K562 (cell line): ENCODE measurements at regions not wholly inside any gene's neighbourhood (a gene's known extent, or its start where the extent isn't known, plus 50 kb on each side); places are given as distances from the start of the nearest gene placed in this dataset.

ENCODE experiments used
- ATAC-seq: fragments of 200-7000 bp; cut with Tn5 transposase; 3 replicates; pipeline ENCODE4 v1.9.1; 2020; ENCODE audit warnings: moderate library complexity
- BruUV-seq: library from RNA; stranded (reverse); fragments of 400-500 nt; replicated peaks from 2 replicates; lab custom pipeline; 2021; lab: Mats Ljungman, UMichigan
- CTCF ChIA-PET: fragments of 300-600 bp; formaldehyde crosslinking; extraction: SDS; loops from one replicate; lab custom pipeline; 2021; ENCODE audit warnings: low intra/inter-chr PET ratio; lab: Yijun Ruan, JAX
- POLR2A ChIA-PET: fragments of 300-600, 350-650 bp; sonication (Branson Sonifier 250); formaldehyde crosslinking; extraction: SDS; loops from one replicate; lab custom pipeline; 2021; ENCODE audit warnings: antibody characterized with exemption, inconsistent platforms; lab: Yijun Ruan, JAX
- DNase-seq, 4 experiments: peaks; one replicate each; pipeline versions ENCODE4 v3.0.0 to v3.0.0-alpha.2; 2011 to 2018; ENCODE audit warnings: low spot score in 3 of 4, mixed read lengths in 3 of 4; ENCODE audit errors: extremely low read depth in 1 of 4
- FAIRE-seq: peaks from 2 replicates; lab custom pipeline; 2011; peaks lifted over from hg19 to GRCh38; lab: Jason Lieb, UNC
- H2AFZ ChIP-seq: 2 replicates; pipeline ENCODE4 v1.6.0; 2011; ENCODE audit warnings: low read depth, low read length, control low read depth, inconsistent platforms
- H3K27ac ChIP-seq: fragments of 200-600 bp; 3 replicates; pipeline ENCODE4 v1.8.0; 2011; ENCODE audit warnings: low read depth, mild to moderate bottlenecking, control low read depth, inconsistent platforms, low read length, moderate library complexity, mixed read lengths; ENCODE audit errors: extremely low read depth
- H3K27me3 ChIP-seq, 2 experiments: fragments of 300-600 bp in 1 of 2; 2 replicates in 1 of 2; 3 replicates in 1 of 2; pipeline versions ENCODE4 v1.6.0 to v1.8.0; 2011; ENCODE audit warnings: inconsistent platforms in 2 of 2, low read length in 2 of 2, mild to moderate bottlenecking in 1 of 2, mixed read lengths in 1 of 2, moderate library complexity in 1 of 2; ENCODE audit not compliant: control insufficient read depth in 2 of 2, insufficient read depth in 2 of 2
- H3K36me3 ChIP-seq: fragments of 300-600 bp; 3 replicates; pipeline ENCODE4 v1.8.0; 2011; ENCODE audit warnings: mild to moderate bottlenecking, low read length, inconsistent platforms; ENCODE audit not compliant: control insufficient read depth, insufficient read depth
- H3K4me1 ChIP-seq, 2 experiments: fragments of 200-600 bp in 1 of 2; replicated peaks in 1 of 2; 2 replicates in 1 of 2; 3 replicates in 1 of 2; pipeline versions ENCODE4 v1.5.1 to v1.8.0; 2011; ENCODE audit warnings: inconsistent platforms in 2 of 2, low read length in 2 of 2, mild to moderate bottlenecking in 1 of 2, mixed read lengths in 1 of 2, moderate library complexity in 1 of 2; ENCODE audit not compliant: control insufficient read depth in 2 of 2, insufficient read depth in 2 of 2
- H3K4me2 ChIP-seq: 2 replicates; pipeline ENCODE4 v1.6.1; 2011; ENCODE audit warnings: low read length, control low read depth, inconsistent platforms, mixed read lengths; ENCODE audit not compliant: insufficient read depth
- H3K4me3 ChIP-seq: fragments of 200-600 bp; sonication (generic), shearing (Covaris generic); 2 replicates; pipeline ENCODE4 v1.5.1; 2016; ENCODE audit warnings: control low read depth, inconsistent platforms
- H3K79me2 ChIP-seq: fragments of 200-600 bp; 3 replicates; pipeline ENCODE4 v1.8.0; 2011; ENCODE audit warnings: low read length, inconsistent platforms; ENCODE audit not compliant: control insufficient read depth, insufficient read depth
- H3K9ac ChIP-seq, 2 experiments: 2 replicates each; pipeline versions ENCODE4 v1.6.0 to v1.6.1; 2011; ENCODE audit warnings: low read depth in 2 of 2, low read length in 2 of 2, control low read depth in 1 of 2, inconsistent platforms in 1 of 2, mild to moderate bottlenecking in 1 of 2, mixed read lengths in 1 of 2; ENCODE audit not compliant: insufficient read depth in 1 of 2
- H3K9me1 ChIP-seq: one replicate; pipeline ENCODE4 v1.6.0; 2011; ENCODE audit warnings: inconsistent platforms, mild to moderate bottlenecking, low read length, moderate library complexity; ENCODE audit not compliant: control insufficient read depth, insufficient read depth
- H3K9me3 ChIP-seq: replicated peaks from 2 replicates; pipeline ENCODE4 v1.5.1; 2011; ENCODE audit warnings: low read depth, low read length, inconsistent platforms; ENCODE audit not compliant: control insufficient read depth, insufficient read depth
- H4K20me1 ChIP-seq: replicated peaks from 2 replicates; pipeline ENCODE4 v1.6.1; 2011; ENCODE audit warnings: low read length, inconsistent platforms, mixed read lengths; ENCODE audit not compliant: control insufficient read depth, insufficient read depth
- ADNP ChIP-seq: fragments of 200-800 bp; sonication (Bioruptor generic); IDR thresholded peaks from 2 replicates; pipeline ENCODE4 v1.6.1; 2016; ENCODE audit warnings: missing genetic modification characterization, missing compliant biosample characterization
- CHD2 ChIP-seq: IDR thresholded peaks from 2 replicates; pipeline ENCODE4 v1.6.1; 2011; ENCODE audit warnings: low read depth, low read length
- CHD4 ChIP-seq: fragments of 200-600 bp; sonication (generic); IDR thresholded peaks from 3 replicates; pipeline ENCODE4 v1.6.1; 2012; ENCODE audit warnings: low read depth, mild to moderate bottlenecking, mixed read lengths, low read length, inconsistent platforms; ENCODE audit not compliant: insufficient read depth, insufficient replicate concordance, poor library complexity, severe bottlenecking
- KLF10 ChIP-seq: fragments of 250-450 bp; sonication (Bioruptor Pico); IDR thresholded peaks from 2 replicates; pipeline ENCODE4 v1.6.1; 2021; ENCODE audit warnings: matching md5 sums
- ZBTB8A ChIP-seq: fragments of 450-650 bp; IDR thresholded peaks from 2 replicates; pipeline ENCODE4 v1.6.1; 2018; ENCODE audit warnings: mild to moderate bottlenecking, moderate library complexity; ENCODE audit not compliant: partially characterized antibody
- ZNF384 ChIP-seq: IDR thresholded peaks from 2 replicates; pipeline ENCODE4 v1.6.1; 2012; ENCODE audit warnings: low read depth, low read length, improper control_type of control experiment
- WGBS: fragments of 100-300 bp; shearing (Covaris generic); methylation state at CpG from one replicate; pipeline ENCODE4 v1.1.6; 2016; ENCODE audit warnings: low coverage, mixed read lengths; ENCODE audit not compliant: insufficient coverage; ENCODE audit errors: missing lambda C conversion rate; 5-methylcytosine and 5-hydroxymethylcytosine counted together
- in situ Hi-C: fragments of 300-500 bp; cut with MboI; formaldehyde crosslinking; loops from 4 replicates; pipeline ENCODE4 v1.15.0; 2018; ENCODE audit warnings: inconsistent platforms, mixed read lengths
- intact Hi-C: fragments of 100-400 bp; cut with micrococcal nuclease; formaldehyde crosslinking; loops from 2 replicates; pipeline ENCODE4 v1.14.2; 2022
- TF ChIP-seq, protein P1 (sequence below): fragments of 250-450 bp; sonication (Bioruptor Pico); IDR thresholded peaks from 2 replicates; pipeline ENCODE4 v1.8.0; 2021; ENCODE audit warnings: moderate library complexity, mild to moderate bottlenecking, inconsistent platforms
- TF ChIP-seq, protein P2 (sequence below): fragments of 250-450 bp; sonication (Bioruptor Pico); IDR thresholded peaks from 2 replicates; pipeline ENCODE4 v1.4.0; 2020
- TF ChIP-seq, protein P3 (sequence below): fragments of 250-450 bp; sonication (Bioruptor Pico); IDR thresholded peaks from 2 replicates; pipeline ENCODE4 v1.5.0; 2020; ENCODE audit warnings: mild to moderate bottlenecking, borderline replicate concordance

DNA sequence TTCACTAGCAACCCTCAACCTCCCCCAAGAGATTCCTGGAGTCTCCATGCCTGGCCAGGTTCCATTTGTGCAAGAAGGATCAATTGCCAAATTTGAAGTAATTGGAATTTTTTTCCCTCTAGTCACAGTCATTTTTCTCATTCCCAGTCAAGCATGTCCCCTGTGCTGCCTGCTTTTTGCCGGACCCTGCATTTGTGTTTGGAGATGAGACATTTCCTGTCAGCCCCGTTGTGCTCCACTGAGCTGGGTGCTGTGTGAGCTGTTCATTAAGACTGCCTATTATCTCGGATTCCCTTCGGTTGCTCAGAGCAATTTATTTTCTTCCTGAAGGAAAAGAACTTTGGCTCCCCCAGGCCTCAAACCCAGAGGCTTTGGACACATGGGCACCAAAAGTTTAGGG is 201.0 kb upstream of the NLRP1 start:
- ChIA-PET POLR2A (interaction anchor here (0.8 kb wide), 1 partner anchor 37 kb away, joined by 3 read pairs; no protein-coding TSS in a partner anchor), CTCF (no interaction called here)
- Histone ChIP-seq H2AFZ (no peak overlapping the region), H3K36me3 (no peaks in the 10 kb centered on the region), H3K4me2 (no peak overlapping the region), H3K27ac (no peak overlapping the region), H3K27me3 (peaks cover 0 to 5% of the 10 kb centered on the region in 2 experiments; a peak in 2 of 5 replicates), H3K4me3 (no peak overlapping the region), H4K20me1 (no peaks in the 10 kb centered on the region), H3K9ac (no peak overlapping the region), H3K9me1 (no peaks in the 10 kb centered on the region), H3K4me1 (no peaks in the 10 kb centered on the region), H3K79me2 (no peaks in the 10 kb centered on the region), H3K9me3 (no peaks in the 10 kb centered on the region)
- WGBS: 2% methylated on average over 4 of the region's 4 CpGs
- DNase-seq (no peak), ATAC-seq (no peak), FAIRE-seq (no peak)
- BruUV-seq: no TSS peak
- in situ Hi-C loops: no loop called here
- no peak for TF ChIP-seq ZNF384
- no peak for TF ChIP-seq KLF10 (CRISPR knock-in tag)
- TF ChIP-seq ZBTB8A: no peak
- no peak for TF ChIP-seq CHD4
- TF ChIP-seq, protein P1, sequence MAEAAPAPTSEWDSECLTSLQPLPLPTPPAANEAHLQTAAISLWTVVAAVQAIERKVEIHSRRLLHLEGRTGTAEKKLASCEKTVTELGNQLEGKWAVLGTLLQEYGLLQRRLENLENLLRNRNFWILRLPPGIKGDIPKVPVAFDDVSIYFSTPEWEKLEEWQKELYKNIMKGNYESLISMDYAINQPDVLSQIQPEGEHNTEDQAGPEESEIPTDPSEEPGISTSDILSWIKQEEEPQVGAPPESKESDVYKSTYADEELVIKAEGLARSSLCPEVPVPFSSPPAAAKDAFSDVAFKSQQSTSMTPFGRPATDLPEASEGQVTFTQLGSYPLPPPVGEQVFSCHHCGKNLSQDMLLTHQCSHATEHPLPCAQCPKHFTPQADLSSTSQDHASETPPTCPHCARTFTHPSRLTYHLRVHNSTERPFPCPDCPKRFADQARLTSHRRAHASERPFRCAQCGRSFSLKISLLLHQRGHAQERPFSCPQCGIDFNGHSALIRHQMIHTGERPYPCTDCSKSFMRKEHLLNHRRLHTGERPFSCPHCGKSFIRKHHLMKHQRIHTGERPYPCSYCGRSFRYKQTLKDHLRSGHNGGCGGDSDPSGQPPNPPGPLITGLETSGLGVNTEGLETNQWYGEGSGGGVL (CRISPR knock-in tag): no peak
- TF ChIP-seq, protein P2, sequence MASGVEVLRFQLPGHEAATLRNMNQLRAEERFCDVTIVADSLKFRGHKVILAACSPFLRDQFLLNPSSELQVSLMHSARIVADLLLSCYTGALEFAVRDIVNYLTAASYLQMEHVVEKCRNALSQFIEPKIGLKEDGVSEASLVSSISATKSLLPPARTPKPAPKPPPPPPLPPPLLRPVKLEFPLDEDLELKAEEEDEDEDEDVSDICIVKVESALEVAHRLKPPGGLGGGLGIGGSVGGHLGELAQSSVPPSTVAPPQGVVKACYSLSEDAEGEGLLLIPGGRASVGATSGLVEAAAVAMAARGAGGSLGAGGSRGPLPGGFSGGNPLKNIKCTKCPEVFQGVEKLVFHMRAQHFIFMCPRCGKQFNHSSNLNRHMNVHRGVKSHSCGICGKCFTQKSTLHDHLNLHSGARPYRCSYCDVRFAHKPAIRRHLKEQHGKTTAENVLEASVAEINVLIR (CRISPR knock-in tag): no peak
- TF ChIP-seq ADNP (tag): no peak
- TF ChIP-seq, protein P3, sequence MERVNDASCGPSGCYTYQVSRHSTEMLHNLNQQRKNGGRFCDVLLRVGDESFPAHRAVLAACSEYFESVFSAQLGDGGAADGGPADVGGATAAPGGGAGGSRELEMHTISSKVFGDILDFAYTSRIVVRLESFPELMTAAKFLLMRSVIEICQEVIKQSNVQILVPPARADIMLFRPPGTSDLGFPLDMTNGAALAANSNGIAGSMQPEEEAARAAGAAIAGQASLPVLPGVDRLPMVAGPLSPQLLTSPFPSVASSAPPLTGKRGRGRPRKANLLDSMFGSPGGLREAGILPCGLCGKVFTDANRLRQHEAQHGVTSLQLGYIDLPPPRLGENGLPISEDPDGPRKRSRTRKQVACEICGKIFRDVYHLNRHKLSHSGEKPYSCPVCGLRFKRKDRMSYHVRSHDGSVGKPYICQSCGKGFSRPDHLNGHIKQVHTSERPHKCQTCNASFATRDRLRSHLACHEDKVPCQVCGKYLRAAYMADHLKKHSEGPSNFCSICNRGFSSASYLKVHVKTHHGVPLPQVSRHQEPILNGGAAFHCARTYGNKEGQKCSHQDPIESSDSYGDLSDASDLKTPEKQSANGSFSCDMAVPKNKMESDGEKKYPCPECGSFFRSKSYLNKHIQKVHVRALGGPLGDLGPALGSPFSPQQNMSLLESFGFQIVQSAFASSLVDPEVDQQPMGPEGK (CRISPR knock-in tag): no peak
- TF ChIP-seq CHD2: no peak
- intact Hi-C loops: no loop called here
